HT1080 (cell line): ENCODE measurements at regions not wholly inside any gene's neighbourhood (a gene's known extent, or its start where the extent isn't known, plus 50 kb on each side); places are given as distances from the start of the nearest gene placed in this dataset.

ENCODE experiments used
- DNase-seq: peaks from one replicate; pipeline ENCODE4 v3.0.0-alpha.2; 2015; ENCODE audit warnings: low read depth

DNA sequence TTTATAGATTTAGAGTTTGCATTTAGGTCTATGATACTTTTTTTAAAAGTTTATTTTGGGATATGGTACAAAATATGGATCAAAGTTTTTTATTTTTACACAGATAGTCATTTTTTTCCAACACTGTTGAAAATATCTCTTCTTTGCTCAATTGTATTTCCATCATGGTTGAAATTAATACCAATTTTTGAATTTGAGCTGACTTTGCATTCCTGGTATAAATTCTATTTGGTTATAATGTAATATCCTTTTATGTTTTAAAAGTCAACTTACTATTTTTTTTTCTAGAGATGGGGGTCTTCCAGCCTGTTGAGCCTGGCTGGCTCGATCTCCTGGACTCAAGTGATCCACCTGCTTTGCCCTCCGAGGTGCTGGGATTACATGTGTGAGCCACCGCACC lies 620.1 kb downstream of the OLFM4 start:
- no peak for DNase-seq

DNA sequence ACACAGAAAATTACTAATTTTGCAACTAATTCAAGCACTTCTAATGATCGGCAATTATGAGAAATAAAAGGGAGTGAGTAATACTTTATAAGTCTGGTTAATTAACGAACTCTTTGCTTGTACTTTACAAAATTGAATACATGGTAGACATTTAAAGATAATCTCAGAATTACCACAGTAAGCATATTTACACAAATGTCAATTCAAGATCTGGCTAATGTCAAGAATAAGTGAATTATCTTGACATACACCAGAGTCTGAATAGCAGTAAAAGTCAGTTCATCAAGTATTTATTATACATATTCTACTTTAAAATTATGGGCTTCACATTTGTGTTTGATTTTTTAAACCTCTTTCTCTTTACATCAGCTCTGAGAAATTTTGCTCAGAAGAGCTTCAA lies 643.4 kb downstream of the OLFM4 start:
- no peak for DNase-seq

DNA sequence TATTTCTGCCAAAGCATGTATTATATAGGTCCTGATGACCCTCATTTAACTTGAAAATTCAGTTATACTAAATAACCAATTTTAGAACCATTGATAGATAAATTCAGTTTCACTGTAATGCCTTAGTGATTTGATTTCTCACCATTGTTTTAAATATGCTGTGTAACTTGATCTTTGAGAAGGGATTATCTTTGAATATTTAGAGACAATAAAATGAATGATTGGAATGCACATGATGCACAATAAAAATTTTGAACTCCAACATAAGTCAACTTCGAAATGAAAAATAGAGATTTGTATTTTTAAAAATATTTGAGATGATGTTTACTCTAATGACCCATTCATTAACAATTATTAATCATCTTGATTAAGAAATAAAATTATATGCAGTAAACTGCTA lies 654.5 kb downstream of the OLFM4 start:
- no peak for DNase-seq

DNA sequence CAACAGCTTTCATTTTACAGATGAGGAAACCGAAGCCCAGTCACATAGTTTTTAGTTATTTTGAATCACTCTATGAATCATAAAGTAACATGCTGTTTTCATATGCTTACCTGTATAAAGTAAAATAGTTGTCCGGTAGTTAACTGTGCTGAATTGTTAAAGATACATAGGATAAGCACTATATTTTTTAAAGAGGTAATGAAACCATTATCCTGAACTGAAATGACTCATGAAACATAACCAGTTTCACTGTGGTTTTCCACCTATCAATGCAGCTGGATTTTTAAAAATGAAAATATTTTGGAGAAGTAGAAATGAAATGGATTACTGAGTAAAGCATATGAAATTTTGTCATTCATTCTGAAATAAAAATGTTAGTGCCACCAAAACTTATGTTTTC lies 655.0 kb downstream of the OLFM4 start:
- no peak for DNase-seq

DNA sequence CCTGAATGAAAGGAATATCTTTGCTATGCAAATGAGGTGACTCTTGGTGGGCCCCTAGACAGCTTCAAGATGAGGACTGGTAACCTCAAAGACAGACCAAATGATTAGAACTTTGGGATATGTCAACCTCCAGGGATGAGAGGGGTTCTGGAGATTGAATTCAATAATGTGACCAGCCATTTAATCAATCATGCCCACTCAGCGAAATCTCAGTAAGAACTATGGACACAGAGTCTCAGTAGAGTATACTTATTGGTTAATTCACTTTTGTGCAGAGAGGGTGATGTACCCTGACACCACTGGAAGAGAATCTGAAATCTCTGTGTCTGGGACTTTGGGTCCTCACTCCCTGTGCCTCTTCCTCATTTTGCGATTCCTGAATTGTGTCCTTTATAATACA lies 662.8 kb downstream of the OLFM4 start:
- DNase-seq: no peak

DNA sequence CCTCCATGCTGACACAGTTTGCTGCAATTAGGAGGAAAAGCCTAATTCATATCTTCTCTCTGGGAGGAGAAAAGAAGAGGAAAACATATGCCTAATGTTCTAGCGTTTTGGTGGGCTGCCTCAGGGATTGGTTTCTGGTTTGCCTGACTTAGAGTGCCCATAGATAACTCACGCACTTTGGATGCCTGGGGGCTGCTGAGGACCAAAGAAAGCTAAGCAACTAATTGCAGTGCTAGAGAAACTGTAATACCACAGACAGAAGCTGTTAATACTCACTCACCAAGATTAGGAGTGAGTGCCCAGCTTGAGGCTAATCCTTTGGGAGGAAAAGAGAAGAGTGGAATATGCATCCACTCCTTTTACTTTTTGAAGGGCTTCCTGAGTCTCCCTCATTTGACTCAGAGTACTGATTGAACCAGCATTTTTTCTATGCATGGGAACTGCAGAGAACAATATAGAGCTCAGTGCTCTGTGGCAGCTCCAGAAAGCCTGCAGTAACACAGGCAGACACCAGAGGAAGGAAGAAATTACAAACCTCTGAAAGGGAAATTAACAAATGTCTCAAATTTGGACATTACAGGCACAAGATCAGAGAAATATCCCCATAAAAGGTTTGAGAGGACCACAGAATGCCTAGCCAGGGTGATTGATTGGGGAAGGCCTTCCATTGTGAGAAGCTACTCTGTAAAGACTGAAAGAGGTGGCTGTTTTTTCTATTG lies 666.4 kb downstream of the OLFM4 start:
- no peak for DNase-seq

DNA sequence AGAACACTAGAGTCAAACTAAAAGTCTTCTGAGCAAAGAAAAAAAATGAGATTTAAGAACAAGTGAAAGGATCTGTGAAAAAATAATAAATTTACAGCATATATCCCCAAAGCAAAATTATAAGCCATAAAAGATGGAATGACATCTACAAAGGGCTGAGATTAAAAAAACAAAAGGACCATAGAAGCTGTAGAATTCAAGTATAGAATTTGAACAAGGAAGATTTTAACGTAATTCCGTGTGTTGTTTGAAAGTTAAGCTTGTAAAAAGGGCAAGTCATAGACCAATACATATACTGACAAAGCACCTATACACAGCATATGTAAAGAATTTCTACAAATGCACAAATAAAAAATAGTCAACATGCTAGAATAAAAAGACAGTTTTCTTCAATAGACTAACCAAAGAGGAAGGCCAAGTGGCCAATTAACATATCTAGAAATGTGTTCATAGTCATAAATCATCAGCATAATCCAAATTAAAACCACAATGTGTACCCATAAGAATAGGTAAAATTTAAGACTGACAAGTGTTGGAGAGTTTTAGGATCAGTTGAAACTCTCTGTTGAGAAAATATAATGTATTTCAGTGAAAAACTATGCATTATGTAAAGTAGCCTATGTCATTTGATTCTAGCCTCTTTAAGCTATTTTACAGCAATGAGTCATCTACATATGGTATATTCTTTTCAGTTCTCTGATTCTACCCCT lies 674.9 kb downstream of the OLFM4 start:
- no peak for DNase-seq

DNA sequence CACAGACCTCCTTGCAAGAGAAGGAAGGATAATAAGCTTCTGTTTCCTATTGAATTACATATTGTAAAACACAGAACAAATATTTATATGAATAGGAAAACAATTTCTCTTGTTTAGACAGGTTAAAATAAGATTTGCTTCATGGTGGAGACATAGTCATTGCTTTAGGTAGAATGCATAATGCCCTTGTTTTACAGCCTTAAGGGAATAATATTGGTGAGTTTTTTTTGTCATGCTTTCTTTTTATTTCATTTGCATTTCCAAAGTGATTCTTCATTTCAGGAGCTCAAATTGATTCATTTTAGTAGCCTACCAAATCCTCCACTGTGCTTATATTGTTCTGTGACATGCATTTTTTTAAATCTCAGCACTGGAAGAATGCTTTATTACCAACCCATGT lies 690.7 kb downstream of the OLFM4 start:
- no peak for DNase-seq

DNA sequence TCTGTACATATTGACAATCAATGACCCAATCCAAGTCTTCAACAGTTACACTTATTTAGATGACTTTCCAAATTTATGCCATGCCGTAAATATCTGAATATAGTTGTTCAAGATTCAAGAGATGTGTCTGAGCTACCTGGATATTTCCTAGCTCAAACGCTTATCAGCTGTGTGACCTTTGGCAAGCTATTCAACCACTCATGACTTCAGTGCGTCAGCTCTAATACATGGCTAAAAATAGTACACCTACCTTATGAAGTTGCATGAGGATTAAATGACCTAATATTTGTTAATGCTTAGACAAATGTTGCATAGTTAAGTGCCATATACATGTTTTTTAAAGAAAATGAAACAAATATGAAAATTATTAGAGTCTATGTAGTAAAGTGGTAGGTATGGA lies 704.1 kb downstream of the OLFM4 start:
- DNase-seq: no peak

DNA sequence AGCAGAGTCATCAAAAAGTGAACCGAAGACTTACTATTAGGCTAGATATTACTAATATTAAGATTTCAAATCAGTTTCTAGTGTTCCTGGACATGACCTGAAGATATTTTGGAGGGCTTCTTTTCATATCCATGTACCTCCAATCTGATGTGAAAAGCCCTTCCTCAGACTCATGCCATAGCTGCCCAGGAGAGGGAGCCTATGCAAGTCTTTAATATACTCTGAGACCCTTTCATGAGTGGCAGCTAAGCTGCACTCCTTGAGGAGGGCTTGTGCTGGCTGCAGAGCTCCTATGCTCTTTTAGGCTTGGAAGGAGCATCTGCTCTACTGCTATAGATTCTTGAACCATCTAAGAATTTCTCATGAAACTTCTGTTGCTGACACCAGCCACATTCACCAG lies 715.3 kb downstream of the OLFM4 start:
- DNase-seq: no peak

DNA sequence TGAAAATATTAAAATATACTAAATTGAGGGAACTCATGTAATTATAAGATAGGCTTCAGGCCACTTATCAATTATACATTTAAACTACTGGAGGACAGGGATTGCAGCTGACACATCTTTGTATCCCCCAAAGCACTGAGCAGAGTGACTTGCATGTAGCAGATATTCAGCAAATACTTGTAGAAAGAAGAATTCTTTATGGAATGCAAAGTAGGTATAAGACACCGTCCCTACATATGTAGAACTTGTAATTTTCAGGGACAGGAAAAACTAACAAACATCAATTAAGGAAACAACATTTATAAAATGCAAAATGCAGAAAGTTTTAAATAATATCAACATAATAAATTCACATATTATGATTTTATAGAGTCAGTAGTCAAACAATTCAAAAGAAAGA lies 719.2 kb downstream of the OLFM4 start:
- DNase-seq: no peak

DNA sequence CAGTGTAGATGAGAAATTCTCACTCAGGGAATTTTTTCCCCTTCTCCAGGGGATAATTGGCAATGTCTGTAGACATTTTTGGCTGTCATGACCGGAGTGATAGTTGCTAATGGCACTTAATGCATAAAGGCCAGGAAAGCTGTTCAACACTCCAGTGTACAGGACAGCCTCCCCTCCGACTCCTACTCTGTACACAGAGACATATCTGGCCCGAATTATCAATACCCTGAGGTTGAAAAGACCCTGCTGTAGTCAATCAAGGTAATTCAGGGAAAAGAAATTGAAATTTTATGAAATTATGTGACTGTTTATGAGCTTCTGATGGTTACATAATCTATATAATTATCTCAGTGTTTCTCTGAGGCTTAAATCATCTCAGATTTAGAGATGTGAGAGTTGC lies 720.7 kb downstream of the OLFM4 start:
- DNase-seq: no peak

DNA sequence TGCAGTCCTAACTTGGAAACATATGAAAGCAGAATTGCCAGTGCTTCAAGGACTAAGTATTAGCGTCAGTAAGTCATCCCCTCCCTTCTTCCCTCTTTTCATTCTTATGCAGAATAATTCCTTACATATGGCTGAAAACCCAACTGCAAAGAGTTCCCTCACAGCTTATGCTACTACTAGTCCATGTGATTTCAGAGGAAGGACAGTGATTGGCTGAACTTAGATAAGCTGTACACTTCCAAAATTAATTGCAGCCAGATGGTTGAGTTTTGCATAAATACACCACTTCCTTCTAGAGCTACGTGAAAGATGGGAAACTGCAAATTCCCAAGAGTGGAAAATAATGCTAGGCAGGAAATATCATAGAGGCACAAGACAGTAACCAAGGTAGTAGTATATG lies 730.4 kb downstream of the OLFM4 start:
- no peak for DNase-seq

DNA sequence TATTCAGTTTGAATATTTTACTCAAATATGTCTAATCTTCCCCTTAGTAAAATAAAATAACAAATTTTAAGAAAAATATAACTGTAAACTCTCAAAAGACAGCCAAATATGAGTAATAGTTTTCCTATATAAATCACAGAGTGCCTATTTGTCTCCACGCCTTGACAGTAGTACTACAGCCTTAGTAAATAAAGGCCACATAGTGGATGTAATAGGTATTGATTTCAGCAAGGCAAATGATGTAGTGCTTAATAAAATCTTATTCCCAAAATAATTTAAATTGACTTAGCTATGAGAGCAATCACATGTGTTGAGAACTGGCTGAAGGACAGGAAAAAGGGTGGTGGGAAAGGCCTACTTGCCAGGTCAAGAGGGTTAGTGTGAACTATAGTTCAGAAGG lies 747.2 kb downstream of the OLFM4 start:
- DNase-seq: no peak

DNA sequence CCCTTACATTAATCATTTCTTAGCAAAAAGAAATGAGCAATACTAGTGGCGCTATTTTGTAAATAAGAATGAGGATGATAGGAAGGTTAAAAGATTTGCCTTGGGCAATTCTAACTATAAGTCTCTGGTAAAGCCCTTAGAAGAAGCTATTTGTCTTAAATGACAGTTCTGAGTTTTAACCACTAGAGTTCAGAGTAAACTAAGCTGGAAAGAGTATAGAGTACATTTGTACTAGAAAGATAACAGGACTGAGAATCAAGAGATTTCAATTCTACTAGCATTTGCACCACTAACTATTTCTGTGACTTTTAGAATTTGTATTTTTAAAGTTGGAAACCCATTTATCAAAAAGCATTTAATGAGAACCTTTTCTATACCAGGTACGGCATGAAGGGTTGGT lies 750.3 kb downstream of the OLFM4 start:
- no peak for DNase-seq

DNA sequence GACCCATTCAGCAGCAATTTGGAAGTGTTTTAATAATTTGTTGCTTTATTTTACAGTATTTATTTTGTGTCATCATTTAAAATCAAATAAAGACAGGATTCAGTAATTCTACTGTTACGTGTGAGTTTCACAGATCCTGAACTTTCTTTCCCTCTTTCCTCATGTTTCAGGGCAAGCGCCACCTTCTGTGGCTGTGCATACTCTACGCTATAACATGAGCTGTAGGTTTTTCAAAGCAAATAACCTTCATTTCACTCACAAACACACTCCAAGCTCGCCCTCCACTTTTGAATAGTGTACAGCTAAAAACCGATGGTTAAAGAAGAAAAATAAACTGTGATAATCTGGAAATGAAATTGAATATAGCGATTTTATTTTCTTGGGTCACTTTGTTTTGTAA lies 753.3 kb downstream of the OLFM4 start:
- DNase-seq: peak; percentile 20

DNA sequence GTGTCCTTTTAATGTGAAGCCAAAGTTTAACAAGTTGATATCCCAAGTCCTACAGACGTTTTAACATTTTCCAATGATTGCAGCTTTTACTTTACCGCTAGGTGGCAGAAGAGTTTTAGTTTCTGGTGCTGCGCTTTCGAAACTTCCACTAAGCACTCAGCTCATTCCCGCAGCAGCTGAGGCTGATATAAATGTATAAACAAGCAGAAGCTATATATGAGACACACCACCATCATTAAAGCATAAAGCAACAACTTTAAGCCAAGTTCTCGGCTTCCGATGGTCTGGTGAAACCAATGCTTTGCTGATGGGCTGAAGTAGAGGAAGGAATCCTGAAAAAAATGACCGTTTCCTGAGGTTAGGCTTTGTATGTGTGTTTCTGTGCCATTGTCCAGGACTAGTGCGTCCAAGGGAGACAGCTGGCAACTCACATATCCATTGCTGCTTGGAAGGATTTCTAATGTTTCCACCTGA lies 753.9 kb downstream of the OLFM4 start:
- DNase-seq: peak; percentile 65

DNA sequence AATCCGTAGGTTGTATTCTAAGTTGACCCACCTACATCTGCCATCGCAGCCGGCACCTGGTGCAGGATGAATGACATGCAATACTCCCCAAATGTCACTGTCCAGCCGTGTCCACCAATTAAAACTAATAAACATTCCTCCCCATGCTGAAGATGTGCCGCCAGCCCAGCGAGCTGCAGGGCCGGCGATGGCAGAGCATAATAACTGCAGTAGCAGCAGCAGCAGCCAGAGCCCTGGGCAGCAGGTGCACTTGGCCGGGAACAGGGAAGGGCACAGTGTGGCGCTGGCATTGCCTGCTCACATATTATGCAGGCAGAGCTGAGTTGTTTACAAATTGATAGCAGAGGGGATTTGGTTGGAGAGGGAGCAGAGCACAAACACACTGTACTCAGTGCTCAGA lies 754.9 kb downstream of the OLFM4 start:
- DNase-seq: no peak

DNA sequence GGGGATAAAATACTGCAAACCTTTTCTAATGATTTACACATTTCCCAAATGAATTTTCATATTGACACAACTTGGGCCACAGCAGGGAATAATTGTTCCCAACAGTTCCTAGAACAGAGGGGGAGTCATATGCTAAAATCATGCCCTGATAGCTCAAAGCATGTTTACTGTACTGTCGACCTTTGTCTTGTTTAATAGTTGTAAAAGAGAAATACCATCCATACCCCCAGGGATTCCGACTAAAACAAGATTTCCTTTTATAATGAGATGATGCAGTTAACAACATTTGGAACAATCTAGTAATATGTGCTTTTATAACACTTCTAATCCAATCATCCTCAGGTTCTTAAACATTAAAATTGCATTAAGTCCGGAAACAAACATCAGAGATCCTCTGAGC lies 759.7 kb downstream of the OLFM4 start:
- no peak for DNase-seq

DNA sequence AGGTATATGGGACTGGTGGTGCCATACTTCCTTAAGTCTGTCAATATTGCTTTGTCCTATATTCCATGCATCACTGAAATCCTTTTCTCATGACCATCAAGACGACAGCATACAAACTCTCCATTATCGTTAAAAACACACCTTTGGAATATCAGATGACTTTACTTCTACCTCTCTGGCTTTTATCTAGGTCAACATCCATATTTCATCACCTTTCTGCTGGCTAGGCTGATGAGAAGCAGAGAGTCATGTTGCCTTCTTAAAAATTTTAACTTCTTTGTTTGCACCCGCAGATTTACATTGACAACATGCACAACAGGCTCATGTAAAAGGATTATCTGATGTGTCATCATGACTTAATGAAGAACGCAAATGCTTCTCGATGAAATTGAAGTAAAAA lies 771.4 kb downstream of the OLFM4 start:
- DNase-seq: no peak

DNA sequence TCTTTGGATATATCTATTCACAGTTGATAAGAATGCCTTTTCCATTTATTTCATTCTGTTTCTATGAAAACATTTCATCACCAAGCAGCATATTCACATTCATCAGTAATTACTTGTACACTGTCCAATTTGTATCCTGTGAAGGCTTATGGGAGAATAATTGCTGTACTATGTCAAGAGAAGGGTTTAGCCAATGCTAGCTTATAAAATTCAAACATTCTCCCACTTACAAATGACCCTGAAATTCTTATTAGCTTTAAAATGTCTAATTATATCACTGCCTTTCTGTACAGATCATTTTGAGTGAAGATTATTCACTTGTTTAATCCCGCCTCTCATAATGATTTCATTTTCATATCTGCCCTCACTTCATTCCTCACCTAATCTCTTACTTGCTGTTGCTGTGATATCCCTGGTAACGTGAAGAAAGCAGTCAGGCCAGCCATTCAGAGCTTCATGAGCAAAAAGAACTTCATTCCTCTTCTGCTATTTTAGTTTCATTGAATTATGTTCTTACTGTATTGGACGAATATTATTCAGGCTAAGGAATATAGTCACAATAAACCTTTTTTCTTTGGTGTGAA lies 778.7 kb downstream of the OLFM4 start:
- no peak for DNase-seq

DNA sequence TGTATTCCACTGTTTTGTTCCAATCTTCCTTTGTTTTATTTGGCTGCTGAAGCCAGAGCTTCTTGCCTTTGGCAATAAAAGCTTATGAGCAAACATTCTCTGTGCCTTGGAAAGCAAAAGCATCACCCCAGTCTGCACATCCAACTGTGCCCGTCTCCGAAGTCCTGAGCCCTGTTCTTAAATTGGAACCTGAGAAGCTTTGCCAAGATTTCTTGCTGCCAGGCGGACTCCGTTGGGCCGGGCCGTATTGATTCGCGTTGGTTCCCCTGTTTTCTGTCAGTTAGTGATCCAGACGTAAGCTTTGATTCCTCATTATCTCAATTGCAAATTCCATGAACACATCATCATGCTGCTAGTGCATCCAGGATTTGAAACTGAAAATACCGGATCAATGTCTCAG lies 793.0 kb downstream of the OLFM4 start:
- no peak for DNase-seq

DNA sequence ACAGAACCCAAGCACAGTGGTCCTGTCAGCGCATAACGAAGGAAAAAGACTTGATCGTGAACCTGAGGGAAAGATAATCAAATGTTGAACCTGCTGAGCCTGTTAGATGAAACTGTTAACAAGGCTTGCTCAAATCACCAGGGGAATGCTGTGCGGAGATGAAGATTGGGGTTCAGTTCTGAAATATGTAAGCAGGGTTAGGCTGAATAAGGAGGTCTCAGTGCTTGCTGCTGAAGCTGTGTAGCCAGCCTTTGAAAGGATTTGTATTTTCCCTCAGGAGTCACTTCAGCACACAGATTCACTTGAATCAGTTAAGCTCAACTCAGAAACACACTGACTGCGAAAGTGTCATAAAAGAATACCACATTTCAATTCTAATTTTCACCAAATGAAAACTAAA lies 793.5 kb downstream of the OLFM4 start:
- DNase-seq: no peak
